GM21526 (cell line): ENCODE measurements at regions not wholly inside any gene's neighbourhood (a gene's known extent, or its start where the extent isn't known, plus 50 kb on each side); places are given as distances from the start of the nearest gene placed in this dataset.

Source experiments
- ATAC-seq: cut with Tn5 transposase; IDR thresholded peaks from one replicate; pipeline ENCODE4 v1.9.1; 2021; ENCODE audit warnings: moderate library complexity; ENCODE audit not compliant: unreplicated experiment, low FRiP score

DNA sequence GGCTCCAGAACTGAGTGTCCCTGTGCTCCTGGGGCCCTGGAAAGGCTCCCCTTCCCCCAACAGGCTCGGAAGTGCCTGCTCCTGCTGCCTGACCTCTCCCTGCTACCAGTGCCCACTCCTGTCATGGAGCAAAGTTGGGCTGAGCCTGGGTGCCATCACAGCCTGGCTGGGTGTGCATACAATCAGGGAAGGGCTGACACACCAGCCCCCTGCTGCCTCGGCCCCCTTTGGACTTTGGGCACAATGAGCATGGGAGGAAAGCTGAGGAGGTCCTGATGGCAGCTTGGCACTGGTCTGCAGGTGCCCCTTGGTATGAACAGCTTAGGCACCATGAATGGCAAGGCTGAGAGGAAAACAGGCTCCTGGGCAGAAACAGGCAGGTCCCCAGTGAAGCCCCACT is 405.0 kb downstream of the PID1 start:
- no peak for ATAC-seq

DNA sequence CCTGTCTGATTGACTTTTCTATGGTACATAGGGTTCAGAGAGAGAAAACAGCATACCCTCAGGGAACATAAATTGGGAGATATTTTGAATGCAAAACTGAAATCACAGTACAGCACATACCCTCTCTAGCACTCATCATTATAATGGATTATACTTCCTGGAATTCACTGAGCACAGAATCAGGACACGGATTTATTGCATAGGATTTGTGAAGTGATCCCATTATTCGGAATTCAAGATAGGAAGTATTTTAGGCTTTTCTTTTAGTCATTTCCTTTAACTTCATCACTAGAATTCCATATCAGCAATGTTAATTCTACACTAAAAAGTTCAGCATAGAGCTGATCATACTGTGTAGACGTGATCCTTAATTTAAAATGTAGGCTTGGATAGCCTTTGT is 407.0 kb downstream of the PID1 start:
- no peak for ATAC-seq

DNA sequence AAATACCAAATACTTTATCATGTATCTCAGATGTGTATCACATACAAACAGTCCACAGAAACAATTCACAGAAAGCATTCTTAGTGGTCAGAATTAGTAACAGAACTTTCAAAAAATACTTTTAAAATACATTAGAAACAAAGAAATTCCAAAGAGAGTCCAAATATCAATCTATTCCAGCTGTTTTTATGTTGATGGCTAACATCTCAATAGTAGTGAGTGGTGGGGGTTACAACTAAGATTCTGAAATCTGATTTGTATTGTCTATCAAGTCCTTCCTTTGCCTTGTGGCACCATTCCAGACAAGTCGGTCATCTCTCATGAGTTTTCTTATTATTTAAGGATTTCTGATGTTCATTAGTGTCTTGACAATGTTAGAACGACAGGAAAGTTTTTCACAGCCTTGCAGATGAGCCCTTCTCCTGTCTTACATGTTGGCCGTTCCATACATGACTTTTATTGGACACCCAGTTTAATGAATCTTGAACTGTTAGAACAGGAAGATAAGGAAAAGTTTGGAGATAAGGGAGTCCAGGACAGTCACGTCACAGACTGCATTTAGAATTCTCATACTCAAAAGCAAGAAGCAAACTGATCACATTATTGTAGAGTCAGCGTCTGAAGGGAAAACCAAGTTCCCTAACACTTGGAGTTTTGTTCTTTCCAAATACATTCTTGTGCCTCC is 410.3 kb downstream of the PID1 start:
- no peak for ATAC-seq

DNA sequence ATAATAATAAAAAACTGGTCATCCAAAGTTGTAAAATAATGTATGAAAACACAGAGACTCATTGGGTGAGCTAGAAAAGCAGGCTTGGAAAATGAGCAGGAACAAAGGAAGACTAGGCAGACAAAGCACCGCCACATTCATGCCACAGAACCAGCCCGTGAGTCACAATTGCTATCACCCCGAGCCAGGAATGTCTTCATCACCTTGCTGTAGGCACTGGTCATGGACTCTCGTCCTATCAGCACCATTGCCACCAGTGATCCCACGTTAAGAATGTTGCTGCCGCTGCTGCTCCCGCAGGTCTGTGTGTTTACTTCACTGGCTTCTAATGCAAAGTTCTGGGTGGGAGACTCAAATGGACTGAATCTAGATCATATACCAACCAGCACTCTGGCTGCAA is 417.9 kb downstream of the PID1 start:
- no peak for ATAC-seq

DNA sequence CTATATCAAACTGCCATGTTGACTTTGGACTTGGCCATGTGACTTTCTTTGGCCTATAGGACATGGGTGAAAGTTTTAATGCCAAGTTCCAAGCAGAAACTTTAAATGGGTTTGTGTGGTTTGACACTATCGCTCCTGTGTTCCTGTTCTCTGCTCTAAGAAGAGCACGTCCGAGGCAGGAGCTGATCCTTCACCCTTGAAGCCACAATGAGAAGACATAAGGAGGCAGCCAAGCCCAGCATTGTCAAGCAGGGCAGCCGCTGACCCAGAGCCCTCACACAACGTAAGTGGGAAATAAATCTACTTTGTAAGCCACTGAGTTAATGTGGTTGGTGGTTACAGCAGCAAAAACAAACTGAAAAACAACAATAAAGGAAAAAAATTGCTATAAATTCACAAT is 422.4 kb downstream of the PID1 start:
- no peak for ATAC-seq

DNA sequence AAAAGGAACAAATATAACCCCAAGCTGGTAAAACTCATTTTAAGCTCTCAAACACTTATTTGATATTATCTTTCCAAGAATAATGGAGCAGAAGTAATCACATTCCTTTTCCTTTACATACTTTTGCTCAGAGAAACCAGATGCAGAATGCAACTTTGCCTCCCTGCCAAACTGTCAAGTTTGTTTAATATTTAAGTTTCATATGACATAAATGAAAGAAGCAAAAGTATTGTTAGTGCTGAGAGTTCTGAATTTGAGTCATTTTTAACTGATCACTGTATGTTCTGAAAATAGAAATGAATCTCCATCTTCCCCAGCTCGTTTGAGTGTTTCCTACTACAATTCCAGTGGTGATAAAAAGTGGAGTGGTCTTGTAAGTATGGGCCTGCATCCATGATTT is 423.4 kb downstream of the PID1 start:
- ATAC-seq: no peak

DNA sequence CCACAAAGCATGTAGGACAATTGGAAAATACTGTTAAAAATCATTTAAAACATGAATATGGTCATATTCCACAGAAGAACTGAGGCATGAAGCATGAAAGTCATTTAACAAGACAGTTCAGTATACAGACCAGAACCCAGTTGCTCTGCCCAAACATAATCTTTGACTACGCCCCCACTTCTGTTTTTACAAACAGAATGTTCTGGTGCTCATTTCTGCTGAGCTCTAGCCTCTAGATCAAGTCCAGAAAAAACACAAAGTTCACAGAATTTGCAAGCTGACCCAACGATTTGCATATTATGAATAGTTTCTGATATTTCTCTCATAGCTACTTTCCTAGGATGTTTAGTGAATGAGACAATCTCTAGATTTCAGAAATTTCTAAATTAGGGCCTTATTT is 424.9 kb downstream of the PID1 start:
- no peak for ATAC-seq

DNA sequence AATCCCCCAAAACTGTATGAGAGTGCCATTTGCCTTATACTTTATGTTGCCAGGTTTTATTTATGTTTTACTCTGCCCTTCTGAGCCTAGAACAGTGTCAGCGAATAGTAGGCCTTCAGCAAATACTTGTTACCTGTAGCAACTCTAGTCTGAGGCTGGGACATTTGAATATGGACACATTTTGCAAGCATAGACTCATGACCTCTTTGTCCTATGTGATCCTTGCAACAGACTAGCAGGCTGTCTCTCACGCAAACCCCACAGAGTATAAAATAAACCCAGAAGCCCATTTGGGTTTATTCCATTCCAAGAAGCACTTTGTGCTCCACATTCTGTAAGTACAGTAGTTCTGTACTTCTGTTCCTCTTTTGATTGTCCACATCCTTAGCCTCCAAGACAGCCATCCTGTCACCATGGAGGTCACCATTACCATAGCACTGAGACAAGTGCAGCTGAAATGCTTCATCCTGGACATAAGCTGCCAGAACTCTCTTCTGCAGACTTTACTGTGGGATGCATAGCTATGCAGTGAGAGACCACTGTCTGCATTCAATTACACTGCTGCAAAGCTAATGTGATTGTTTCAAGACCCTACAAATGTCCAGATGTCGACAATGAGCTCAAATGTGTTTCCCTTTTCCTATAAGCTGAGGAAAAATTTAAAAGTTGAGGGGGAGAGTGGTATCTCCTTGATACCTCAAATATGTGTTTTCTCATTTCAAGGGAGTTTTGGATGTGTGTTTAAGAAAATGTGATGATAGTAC is 425.7 kb downstream of the PID1 start:
- no peak for ATAC-seq

DNA sequence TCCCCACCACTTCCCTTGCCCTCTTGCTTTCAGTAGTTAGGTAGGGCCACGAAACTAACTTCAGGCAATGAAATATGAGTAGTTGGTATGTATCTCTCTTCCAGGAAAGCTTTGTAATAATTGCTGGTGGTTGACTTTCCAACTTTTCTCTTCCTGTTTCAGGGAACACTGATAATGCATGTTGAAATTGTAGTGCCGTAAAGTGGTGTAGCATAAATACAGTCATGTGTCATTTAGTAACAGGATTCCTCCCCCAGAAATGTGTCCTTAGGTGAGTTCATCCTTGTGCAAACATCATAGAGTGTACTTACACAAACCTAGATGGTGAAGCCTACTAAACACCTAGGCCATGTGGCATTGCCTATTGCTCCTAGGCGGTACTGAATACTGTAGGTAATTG is 429.2 kb downstream of the PID1 start:
- ATAC-seq: no peak

DNA sequence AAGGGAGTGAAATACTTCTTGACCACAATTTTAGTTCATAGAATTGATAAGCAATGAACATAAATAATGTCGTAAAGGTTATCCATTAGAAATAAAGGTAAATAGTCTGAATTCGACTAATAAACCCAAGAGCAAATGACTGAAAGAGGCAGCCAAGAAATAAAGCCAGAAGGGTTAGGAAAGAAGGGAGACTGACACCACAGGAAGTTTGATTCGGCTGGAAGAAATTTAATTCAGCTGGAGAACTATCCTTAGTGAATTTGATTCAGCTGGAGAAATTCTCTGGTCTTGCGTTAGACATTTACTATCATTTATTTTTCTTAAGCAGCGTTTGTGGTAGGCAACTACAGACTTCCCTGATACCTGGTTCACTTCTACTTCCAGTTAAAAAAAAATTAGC is 429.6 kb downstream of the PID1 start:
- ATAC-seq: no peak

DNA sequence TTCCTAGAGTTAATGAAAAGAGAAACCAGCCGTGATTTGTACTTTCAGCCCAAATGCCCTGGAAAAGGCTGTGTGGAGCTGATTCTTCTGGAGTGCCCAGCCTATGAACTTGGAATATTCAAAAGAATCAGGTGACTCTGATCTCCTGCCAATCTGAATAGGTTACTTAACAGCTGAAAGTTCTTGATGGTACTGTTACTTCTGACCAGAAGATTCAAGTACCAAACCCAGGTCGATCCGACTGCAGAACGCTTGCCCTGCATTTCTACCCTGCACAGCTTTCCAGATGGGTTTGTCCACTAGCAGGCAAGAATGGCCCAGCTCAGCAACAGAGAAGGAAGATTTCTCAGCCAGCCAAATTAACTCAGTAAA is 430.4 kb downstream of the PID1 start:
- ATAC-seq: no peak

DNA sequence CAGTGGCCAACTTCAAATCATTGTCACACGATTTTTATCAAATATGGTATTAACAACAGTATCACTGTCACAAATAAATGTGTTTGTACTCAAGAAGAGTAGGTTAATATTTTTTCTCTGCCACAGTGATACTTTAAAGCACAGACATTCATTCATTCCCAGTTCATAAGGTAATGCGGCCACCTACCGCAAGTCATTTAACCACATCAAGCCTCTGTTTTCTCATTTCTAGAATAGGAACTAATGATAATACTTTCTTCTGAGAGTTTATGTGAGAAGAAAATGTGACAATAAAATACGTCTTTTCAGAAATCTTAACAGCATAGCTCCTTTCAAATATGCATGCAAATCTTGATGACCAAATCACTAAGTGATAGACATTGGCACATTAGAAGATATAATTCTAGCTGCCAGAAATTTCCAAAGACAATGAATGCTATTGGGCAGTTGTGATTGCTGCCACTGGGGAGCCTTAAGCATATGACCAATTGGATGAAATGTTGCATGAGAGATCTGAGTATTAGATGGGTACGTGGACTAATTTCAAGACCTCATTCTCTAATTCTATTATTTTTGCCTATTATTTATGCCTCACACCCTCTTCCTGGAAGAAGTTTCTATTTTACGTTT is 430.9 kb downstream of the PID1 start:
- ATAC-seq: no peak

DNA sequence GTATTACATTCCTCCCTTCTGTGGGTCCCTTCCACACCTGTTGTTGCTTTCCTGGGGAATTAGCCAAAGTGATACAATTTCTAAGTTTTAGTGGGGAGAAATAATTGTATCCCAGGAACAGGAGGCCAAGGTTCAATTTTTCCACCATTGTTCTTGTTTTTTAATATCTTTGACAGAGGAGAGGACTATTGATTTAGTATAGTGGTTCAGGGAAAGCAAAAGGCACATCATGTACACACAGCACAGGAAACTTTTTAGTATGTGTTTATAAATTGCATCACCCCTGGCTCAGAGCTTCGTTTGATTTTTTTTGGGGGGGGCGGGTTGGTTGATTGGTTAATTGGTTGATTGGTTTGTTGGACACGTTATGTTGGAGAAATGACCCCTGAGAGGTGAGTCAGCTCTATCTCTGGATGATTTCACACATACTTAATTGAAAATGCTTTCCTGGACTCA is 431.6 kb downstream of the PID1 start:
- ATAC-seq: no peak

DNA sequence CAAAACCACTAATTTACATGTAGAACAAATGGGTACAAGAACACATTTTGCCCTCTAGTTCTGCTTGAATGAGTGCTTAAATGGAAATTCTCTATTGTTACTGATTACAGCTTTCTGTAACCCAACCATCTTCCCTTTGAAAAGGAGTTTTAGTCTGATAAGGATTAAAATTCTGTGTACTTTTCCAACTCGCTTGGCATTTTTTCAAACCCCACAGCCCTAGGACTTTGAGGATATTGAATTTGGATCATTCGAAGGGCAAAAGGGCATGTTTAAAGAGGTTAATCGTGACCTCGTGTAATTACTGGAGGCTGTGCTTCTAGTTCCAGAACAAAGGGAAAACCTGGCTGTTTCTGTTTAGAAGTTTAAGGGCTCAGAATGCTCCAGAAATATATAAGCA is 432.3 kb downstream of the PID1 start:
- ATAC-seq: no peak

DNA sequence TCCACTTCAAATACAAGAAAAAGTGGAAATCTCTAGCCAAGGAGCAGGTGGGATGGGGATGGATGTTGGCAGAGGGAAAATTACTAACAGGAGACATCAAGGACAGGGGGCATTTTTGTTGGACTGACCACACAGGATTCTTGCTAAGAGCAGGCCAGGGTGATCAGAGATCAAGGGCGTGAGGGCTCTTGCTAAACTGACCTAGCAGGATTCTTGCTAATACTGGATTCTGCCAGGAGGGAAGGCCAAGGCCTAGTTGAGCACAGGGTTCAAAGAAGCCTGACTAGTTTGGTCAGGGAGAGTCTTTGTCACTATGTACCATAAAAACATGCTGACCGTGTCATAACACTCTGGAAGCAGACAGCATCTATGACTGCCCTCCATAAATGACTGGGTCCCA is 442.7 kb downstream of the PID1 start:
- no peak for ATAC-seq

DNA sequence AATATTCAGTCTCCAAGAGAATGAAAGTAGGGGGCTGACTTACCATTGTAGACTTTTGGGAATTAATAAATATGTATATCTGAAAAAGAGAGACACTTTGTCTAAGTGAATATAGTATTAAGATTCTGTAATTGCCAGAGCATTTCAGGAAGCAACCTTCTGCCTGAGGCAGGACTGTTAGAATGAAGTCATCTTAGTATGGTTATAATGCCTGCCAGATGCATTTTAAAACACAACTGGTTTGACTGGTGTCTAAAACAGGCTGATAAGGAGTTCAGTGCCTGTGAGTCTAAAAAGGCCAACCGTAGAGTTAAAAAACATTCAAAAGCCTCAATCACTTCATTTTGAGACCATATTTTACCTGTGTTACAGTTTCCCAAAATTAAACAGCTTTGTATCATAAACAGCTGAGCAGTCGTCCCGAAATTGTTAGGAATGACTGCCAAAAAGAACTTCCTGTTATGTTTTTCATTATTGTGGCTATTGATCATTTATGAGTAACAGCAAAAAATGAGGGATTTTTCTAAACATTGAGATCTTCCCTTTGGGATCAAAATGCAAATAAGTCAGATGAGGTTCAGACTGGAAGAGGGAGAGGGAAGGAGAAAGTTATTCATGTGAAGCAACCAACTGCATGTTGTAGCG is 443.9 kb downstream of the PID1 start:
- no peak for ATAC-seq

DNA sequence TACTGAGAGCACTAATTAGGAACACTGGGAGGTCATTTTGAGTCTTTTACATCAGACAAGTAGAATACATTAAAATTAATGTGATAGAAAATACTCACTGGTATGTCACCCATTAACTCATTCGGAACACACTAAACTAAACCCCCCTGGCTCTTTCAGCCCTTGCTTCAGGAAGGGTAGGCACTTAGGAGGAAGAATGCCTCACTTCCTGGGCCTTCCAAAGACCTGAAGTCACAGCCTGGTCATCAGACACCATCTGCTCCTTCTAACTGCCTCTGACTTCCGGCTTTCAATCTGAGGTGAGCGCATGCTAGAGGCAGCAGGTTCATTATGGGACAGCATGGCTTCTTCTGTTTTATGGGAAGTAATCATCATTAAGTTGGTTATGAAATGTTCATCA is 451.4 kb downstream of the PID1 start:
- no peak for ATAC-seq

DNA sequence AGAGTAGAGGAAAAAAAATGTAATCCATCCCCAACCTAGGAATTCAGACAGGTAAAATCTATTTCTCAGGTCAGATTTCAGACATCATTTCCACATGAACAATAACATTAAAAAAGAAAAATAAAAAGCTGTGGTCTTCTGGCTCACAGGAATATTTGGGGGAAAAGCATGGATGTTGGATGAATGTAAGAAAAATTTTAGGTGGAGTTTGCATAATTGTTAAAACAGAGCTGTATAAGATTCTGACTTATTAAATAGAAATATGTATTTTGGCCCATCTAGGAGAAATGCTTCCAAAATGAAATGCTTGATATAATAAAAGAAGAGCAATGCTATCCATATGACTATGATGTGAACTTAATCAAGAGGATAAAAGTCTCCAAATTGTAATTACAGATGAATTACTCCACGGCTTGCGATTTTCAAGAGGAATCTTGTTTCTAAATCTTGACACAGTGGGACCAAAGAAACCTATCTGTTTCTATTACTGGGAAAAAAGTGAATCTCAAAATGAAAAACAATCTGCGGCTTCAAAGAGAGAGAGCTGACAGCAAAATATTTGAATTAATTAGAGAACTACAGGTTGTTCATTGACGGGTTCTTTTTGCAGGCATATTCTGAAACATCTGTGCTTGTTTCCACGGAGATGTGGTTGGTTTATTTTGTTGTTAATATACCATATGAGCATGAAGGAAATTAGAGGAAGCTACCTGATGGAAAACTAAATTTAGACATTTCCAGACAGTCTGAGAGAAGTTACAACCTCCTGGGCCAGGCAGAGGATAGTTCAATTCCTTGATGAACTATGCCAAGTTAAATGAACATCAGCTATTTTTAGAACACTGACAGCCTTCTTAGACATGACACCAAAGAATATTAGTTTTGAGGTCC is 468.7 kb downstream of the PID1 start:
- no peak for ATAC-seq

DNA sequence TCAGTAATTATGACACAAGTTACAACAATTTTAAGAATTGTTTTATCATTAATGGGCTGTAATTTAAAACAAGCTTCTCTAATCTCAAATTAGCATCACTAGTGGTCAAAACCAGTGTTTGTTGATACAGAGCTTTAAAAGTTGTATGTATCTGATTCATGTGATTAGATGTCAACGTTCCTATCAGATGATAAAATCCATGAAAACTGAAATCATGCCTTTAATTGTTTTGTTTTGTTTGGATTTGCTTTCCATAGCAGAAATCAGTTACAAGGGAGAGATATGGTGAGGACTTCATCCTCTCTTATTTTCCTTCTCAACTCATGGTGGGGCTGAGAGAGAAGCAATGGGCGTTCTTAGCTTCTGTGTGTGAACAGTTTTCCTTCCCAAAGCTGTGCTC is 469.6 kb downstream of the PID1 start:
- no peak for ATAC-seq

DNA sequence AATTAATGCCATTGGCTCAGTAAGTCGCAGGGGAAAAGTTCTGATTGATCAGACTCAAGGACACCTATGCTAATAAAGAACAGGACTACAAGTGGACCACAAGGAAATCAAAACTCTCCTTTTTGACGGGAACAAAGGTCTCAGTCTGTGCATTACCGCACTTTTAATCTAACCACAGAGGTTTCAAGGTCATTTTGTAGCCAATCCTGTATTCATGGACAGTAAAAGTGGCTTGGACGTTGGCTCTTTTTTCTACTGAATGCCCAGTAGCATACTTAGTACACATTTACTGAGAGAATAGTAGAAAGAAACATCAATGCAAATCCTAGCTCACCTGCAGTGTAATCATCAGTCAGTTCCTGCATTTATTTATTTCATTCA is 471.9 kb downstream of the PID1 start:
- no peak for ATAC-seq
